ENCODE measurements at regions not wholly inside any gene's neighbourhood (a gene's known extent, or its start where the extent isn't known, plus 50 kb on each side); places are given as distances from the start of the nearest gene placed in this dataset.

- intact Hi-C loops (cut with DNase I), result no loop called here
- Histone ChIP-seq H3K27me3 (no peaks in the 10 kb centered on the region), H3K4me1 (peaks cover 0 to 7% (median 6%) of the 10 kb centered on the region in 3 donors), H3K36me3 (no peaks in the 10 kb centered on the region), H3K27ac (no peak overlapping the region), H3K9me3 (no peaks in the 10 kb centered on the region), H3K4me3 (peak overlapping the region in 1 of 4 donors; percentile 42)
- WGBS, 2 donors, result 46 to 51% methylated on average over 8 of the region's 8 CpGs
- no peak for TF ChIP-seq CTCF (IDR thresholded peaks at IDR 0.05)
- TF ChIP-seq POLR2A (IDR thresholded peaks at IDR 0.05), result no peak
- DNase-seq, result no peak
Observed at GRCh38 chr11:121367001-121367843, 74.7 kb downstream of the SC5D start.

GRCh38 chr11:121367844-121368225 lies 75.3 kb downstream of the SC5D start:
- WGBS, 2 donors, result 58 to 68% methylated on average over 2 of the region's 2 CpGs
- intact Hi-C loops (cut with DNase I), result no loop called here
- Histone ChIP-seq H3K9me3 (no peaks in the 10 kb centered on the region), H3K4me1 (peaks cover 0 to 7% (median 6%) of the 10 kb centered on the region in 3 donors), H3K36me3 (no peaks in the 10 kb centered on the region), H3K27ac (no peak overlapping the region), H3K4me3 (no peak overlapping the region), H3K27me3 (no peaks in the 10 kb centered on the region)
- no peak for DNase-seq
- no peak for TF ChIP-seq POLR2A (IDR thresholded peaks at IDR 0.05)
- TF ChIP-seq CTCF (IDR thresholded peaks at IDR 0.05), result no peak

DNA sequence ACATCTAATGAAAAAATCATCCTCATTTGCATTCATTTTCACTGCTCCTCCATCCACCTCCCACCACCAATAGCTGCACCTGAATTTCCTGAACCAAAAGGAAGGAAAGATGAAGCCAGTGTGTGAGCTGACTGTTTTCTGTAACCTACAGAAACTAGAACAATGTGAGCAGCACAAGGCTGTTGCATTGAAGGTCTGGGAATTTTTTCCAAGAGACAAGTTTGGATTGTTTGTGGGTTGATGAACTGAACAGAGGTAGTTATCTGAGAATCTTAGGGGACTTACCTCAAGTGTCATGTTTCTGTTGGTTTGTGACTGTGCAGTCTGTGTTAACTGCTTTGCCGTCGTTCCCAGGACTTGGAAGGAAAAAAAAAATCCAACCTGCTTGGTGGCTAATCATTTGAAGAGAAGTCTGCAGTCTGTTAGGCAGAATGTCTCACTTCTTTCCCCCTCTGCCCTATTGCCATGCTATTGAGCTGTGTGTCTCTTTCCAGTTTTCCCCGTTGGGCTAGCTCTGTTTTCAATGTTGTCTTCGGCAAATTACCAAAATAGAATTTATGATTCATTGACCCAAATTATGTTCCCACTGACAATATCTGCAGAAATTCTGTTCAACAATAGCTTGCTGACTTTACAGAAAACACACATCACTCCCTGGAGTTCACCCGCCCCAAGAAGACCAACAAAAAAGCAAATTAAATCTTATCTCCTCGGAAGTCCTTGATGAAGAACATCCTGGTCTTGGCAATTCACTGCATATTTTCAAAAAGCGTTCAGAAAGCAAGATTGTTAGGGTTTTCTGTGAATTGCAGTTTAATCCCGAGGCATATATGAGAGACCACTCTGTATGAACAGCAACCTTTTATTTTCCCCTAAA lies 76.0 kb downstream of the SC5D start:
- intact Hi-C loops (cut with DNase I), result no loop called here
- H3K9me3 ChIP-seq, result no peaks in the 10 kb centered on the region
- 74 to 89% methylated on average over 8 of the region's 8 CpGs for WGBS, 2 donors
- peaks cover 0 to 7% (median 6%) of the 10 kb centered on the region in 3 donors for H3K4me1 ChIP-seq
- no peaks in the 10 kb centered on the region for H3K27me3 ChIP-seq
- TF ChIP-seq POLR2A (IDR thresholded peaks at IDR 0.05) (no peak), CTCF (IDR thresholded peaks at IDR 0.05) (no peak)
- H3K4me3 ChIP-seq, result no peak overlapping the region
- H3K27ac ChIP-seq, result no peak overlapping the region
- DNase-seq, result no peak
- H3K36me3 ChIP-seq, result no peaks in the 10 kb centered on the region

- Histone ChIP-seq H3K9me3 (no peaks in the 10 kb centered on the region), H3K4me1 (peaks cover 0 to 7% (median 6%) of the 10 kb centered on the region in 3 donors), H3K36me3 (no peaks in the 10 kb centered on the region), H3K4me3 (no peak overlapping the region), H3K27me3 (no peaks in the 10 kb centered on the region), H3K27ac (no peak overlapping the region)
- intact Hi-C loops (cut with DNase I), result no loop called here
- WGBS, 2 donors, result 64 to 78% methylated on average over 3 of the region's 3 CpGs
- TF ChIP-seq POLR2A (IDR thresholded peaks at IDR 0.05) (no peak), CTCF (IDR thresholded peaks at IDR 0.05) (no peak)
- no peak for DNase-seq
Observed at GRCh38 chr11:121369366-121369765, 76.8 kb downstream of the SC5D start.

DNA sequence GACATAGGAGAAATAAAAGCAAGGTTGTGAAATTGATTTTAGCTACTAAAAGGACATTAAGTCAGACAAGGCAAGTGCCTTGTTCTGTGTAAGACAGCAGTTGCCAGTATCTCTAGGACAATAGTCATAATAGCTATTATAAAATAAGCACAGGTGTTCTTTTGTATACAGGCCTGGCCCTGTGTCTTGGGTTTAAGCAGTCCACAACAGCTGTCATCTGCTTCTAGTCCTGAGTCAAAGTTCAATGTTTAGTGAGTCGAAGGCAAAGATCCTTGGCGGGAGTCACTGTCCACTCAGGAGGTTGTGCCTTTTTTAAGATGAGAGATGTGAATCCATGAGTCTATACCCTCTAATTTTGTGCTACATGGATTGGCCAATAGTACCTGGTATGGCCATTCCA lies 79.5 kb downstream of the SC5D start:
- WGBS, 2 donors, result 88 to 100% methylated on average over 2 of the region's 2 CpGs
- intact Hi-C loops (cut with DNase I), result no loop called here
- H3K36me3 ChIP-seq, result no peaks in the 10 kb centered on the region
- H3K27ac ChIP-seq, result no peak overlapping the region
- H3K27me3 ChIP-seq, result no peaks in the 10 kb centered on the region
- H3K4me1 ChIP-seq, result peaks cover 0 to 4% (median 4%) of the 10 kb centered on the region in 3 donors
- H3K4me3 ChIP-seq, result no peak overlapping the region
- no peaks in the 10 kb centered on the region for H3K9me3 ChIP-seq
- TF ChIP-seq CTCF (IDR thresholded peaks at IDR 0.05) (no peak), POLR2A (IDR thresholded peaks at IDR 0.05) (no peak)
- DNase-seq, result no peak

Data from esophagus squamous epithelium (tissue), 5 donors.